GM21528 (cell line): ENCODE measurements at regions not wholly inside any gene's neighbourhood (a gene's known extent, or its start where the extent isn't known, plus 50 kb on each side); places are given as distances from the start of the nearest gene placed in this dataset.
"Not testable (repeated sequence)": the region's sequence is repeated elsewhere in the genome, so short reads cannot be mapped to it uniquely, and the experiment has no call there.

ENCODE experiments used
- ATAC-seq: cut with Tn5 transposase; IDR thresholded peaks from one replicate; pipeline ENCODE4 v1.9.1; 2021; ENCODE audit warnings: mild to moderate bottlenecking, moderate library complexity; ENCODE audit not compliant: unreplicated experiment, low FRiP score

- ATAC-seq: no peak
These were observed 798.0 kb upstream of the AUTS2 start for GRCh38 chr7:68800316-68800715.

DNA sequence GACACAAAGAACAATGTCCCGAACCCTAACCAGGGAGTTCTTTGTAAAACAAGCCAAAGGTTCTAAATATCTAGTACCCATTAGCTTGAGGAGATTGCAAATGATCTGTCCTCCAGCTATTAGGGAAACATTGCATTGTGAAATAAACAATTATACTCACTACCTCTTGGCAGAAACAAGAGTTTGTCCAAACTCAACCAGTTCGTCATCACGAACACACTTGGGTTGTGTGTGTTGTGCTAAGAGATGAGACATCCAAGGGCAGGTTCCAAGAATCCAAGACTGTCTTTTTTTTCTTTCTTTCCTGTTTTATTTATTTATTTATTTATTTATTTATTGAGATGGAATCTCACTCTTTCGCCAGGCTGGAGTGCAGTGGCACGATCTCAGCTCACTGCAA, 793.1 kb upstream of the AUTS2 start:
- no peak for ATAC-seq

- no peak for ATAC-seq
These were observed 790.6 kb upstream of the AUTS2 start for GRCh38 chr7:68807666-68808065.

DNA sequence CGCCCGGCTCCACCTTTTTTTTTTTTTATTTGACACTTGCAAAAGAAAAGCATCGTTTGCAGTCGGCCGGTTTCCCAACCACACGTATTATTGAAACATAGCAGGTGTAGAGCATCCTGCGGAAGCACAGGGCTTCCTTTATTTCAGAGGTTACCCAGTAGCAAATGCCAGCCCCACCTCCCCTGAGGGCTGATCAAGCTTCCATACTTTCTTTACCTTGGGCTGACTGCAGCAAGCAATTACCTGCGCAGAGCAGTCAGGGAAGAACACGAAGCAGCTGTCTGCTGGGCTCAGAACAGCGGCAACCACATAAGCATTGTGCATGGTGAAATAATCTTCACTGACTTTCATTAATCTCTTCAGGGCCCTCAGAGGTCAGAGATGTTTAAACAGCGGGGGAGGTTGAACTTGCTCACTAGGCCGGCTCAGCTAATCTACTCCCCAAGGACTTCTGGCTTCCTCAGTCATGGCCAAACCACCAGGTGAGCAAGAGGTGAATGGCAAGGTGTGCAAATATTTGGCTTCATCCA, 784.7 kb upstream of the AUTS2 start:
- no peak for ATAC-seq

- no peak for ATAC-seq
These were observed 781.8 kb upstream of the AUTS2 start for GRCh38 chr7:68816491-68816890.

DNA sequence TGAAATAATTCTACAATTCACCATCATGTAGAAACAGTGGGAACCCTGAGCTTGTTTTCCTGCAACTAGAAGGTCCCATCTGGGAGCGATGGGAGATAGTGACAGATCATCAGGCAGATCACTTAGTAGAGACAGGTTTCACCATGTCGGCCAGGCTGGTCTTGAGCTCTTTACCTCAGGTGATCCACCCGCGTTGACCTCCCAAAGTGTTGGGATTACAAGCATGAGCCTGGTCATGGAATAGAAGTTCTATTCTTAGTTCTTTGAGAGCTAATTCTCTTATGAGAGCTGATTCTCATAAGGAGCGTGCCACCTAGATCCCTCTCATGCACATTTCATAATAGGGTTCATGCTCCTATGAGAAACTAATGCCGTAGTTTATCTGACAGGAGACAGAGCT, 778.0 kb upstream of the AUTS2 start:
- ATAC-seq: no peak

DNA sequence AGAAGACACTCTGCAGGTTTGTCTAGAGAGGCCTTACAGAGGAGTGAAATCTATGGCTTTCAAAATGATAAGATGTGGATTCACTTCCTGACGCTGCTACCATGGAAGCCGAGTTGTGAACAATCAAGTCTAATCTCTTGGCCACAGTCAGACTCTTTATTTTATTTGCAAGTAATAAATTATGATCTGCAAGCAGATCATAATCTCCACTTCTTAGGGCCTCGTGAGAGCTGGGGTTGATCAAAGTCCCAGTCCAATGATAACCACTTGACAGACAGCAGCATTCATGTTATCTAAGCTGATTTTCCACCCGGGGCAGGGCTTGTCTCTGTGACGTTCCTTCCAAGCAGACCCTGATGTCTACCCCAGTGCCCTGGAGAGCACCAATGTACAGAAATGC, 776.4 kb upstream of the AUTS2 start:
- ATAC-seq: no peak

DNA sequence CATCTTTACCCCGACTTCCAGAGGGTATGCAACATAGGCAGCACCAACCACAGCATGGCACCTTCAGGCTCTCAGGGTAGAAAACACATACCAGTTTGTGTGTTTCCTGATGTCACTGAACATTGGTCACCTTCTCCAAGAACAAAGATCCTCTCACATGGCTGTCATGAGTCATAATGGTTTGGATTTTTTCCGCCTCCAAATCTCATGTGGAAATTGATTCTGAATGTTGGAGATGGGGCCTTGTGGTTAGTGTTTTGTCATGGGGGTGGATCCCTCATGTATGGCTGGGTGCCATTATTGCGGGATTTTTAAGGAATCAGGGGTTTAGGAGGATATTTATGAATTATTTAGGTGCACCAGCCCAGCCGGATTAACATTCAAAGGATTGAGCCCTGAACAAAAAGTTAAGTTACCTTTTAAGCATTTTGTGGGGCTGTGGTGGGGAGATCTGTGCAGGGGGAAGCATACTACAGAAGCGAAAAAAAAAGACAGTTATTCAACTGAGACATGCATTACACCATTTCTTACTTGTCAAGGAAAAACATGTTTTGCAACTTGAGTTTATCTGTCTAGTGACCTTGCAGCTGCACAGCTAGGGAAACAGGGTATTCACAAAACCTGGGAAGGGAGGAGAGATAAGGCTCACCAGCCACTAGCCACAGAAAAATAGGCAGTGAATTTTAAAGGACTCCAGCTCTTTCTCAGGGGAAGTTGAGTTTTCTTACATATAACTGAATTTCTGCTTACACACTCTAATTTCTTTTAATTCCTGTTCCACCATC, 774.1 kb upstream of the AUTS2 start:
- ATAC-seq: no peak

DNA sequence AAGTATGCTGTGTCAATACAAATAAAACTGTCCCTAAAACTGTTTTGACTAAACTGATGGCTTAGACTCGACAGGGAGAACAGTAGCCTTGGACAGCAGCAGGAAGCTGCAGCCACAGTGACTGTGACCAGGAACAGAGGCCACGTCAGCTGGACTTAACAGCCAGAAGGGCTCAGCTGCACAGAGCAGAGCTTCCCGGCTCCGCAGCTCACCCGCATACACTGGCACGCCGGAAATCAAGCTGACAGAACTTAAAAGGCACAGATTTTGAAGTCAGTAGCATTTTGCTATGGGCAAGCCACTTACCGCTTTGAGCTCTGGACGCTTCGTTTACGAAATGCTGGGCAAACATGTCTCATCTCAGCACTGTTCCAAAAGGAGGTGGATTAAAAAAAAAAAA, 769.7 kb upstream of the AUTS2 start:
- ATAC-seq: no peak

DNA sequence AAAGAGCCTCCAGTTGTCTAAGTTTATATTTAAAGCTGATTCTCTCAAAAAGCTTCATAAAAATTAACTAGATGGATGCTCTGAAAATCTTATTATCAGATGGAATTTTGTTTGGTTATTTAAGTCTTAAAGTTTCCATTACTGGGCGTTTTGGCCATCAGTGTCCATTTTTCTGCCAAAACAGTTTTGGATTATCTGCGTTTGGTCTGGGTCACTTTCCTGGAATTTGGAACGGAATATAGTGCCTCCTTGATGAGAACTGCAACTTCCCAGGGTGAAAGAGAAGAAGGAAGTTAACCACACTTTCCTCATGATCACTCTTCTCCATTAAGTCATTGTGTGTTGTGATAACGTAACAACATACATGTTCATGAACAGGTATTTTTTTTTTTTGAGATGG, 764.9 kb upstream of the AUTS2 start:
- ATAC-seq: no peak

- ATAC-seq: no peak
These were observed 759.3 kb upstream of the AUTS2 start for GRCh38 chr7:68839014-68839413.

DNA sequence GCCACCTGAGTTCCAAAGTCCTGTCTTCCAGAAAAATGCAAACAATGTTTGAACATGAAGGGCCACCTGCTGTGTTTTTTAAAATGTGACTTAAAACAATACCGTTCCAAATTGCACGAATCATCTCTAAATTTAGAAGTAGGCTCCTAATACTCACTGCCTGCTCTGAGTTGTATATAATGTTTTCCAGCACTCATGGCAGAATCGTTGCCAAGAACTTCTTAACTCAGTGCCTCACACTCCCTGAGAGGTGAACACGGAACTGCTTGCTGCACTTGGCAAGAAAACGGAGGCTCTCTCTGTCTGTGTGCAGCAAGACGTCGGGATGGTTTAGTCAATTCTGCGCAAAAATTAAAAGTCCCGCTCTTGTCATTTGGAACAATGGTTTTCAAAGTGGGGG, 757.3 kb upstream of the AUTS2 start:
- ATAC-seq: no peak

- ATAC-seq: not testable (repeated sequence)
These were observed 754.3 kb upstream of the AUTS2 start for GRCh38 chr7:68843985-68844384.

DNA sequence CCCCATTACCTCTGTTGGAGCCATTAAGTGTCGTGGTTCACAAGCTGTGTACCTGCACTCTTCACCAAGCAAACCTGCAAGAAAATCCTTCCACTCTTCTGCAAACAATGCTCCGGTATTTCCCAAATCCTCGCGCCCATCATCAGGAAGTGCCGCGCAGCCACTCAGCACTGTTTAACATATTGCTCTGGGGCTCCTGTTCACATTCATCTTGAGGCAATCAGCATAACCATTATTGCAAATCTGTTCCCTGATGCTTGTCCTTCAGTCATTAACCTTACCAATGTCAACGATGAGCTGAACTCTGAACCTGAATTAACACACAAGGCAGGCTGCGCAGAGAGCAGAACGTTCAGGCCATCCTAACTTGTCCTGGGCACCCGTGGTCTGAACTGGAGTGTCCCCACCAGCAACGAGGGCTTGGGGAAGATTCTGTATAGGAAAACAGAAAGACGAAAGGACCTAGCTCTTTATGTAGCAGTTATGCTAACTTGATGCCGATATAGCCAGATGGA, 751.4 kb upstream of the AUTS2 start:
- no peak for ATAC-seq

GRCh38 chr7:68853254-68853653, 745.0 kb upstream of the AUTS2 start:
- ATAC-seq: no peak

- no peak for ATAC-seq
These were observed 740.7 kb upstream of the AUTS2 start for GRCh38 chr7:68857571-68857970.

DNA sequence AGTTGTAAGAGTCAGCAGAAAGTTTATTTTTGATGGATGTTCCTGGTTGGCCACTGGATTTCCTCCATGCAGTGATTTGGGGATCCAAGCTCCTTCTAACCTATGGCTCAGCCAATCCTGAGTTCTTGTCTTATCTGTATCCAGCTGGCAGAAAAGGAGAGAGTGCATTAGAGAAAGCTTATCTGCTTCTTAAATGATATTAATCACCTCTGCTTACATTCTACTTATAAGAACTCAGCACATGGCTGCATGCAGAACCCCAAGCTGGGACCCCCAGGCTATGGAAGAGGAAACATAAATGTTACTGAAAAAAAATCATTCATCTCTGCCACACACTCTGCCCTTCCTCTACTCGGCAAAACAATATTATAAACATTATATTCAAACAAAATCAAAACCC, 739.8 kb upstream of the AUTS2 start:
- ATAC-seq: no peak

DNA sequence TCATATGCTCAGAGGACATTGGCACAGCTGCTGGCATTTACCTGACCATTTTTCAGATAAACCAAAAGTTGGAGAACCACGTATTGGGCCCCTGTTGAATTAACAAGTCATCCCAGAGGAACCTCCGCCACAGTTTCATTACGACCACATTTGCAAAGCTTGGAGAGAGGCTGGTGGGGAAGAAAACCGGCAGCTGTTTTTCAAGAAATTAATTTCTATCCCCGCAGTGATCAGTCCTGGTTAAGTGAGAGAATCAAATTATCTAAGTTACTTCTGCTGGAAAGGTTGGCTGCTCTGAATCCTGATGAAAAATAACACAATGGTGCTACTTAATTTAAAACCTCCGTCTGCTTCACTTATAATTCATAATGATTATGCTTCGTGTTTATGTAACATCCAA, 737.1 kb upstream of the AUTS2 start:
- ATAC-seq: no peak

GRCh38 chr7:68862261-68862660, 736.0 kb upstream of the AUTS2 start:
- ATAC-seq: no peak

DNA sequence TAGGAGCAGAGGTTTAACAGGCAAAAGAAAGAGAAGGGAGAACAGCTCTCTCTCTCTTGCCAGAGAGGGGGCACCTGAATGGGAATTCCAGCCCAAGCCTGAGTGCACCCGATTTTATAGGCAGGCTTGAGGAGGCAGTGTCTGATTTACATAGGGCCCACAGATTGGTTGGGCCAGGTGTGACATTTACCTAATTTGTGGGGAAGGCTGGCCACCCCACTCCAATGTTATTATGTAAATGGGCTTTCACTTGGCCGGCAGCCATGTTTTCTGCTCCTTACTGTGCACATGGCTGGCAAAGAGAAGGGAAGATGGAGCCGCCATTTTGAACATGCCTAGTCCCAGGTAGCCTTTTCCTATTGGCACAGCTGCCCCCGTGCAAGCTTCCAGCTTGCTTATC, 735.5 kb upstream of the AUTS2 start:
- ATAC-seq: no peak

DNA sequence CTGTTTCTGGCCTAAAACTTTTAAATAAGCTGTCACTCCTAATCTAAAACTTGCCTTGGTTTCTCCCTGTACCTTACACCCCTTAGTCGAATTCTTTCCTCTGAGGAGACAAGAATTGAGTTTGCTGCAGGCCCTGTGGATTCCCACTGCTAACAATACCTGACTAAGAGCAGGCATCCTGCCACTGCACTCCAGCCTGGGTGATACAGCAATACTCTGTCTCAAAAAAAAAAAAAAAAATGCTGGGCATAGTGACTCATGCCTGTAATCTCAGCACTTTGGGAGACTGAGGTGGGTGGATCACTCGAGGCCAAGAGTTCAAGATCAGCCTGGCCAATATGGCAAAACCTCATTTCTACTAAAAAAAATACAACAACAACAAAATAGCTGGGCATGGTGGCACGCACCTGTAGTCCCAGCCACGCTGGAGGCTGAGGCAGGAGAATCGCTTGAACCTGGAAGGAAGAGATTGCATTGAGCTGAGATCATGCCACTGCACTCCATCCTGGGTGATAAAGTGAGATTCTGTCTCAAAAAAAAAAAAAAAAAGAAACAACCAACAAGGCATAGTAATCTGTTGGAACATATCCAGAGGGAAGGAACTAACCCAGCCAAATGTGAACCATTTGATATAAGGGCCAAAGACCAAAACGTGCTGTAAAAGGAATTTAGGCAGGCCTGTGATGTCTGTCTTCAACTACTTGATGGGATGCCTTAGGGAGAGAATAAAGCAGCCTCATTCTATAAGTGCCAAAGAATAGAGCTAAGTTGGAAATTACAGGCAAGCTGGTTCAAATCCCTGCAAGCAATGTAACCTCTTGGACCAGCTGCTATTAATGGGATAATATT, 732.7 kb upstream of the AUTS2 start:
- no peak for ATAC-seq

- no peak for ATAC-seq
These were observed 732.1 kb upstream of the AUTS2 start for GRCh38 chr7:68866200-68866570.
